LNCaP clone FGC (cell line): ENCODE measurements at regions not wholly inside any gene's neighbourhood (a gene's known extent, or its start where the extent isn't known, plus 50 kb on each side); places are given as distances from the start of the nearest gene placed in this dataset.

Experiments used
- DNase-seq: peaks from one replicate; pipeline ENCODE4 v3.0.0-alpha.2; 2011; ENCODE audit warnings: low read depth
- H3K4me3 ChIP-seq: 2 replicates; pipeline ENCODE4 v1.5.1; 2011; ENCODE audit warnings: mild to moderate bottlenecking, low read depth, low read length, control low read depth
- TF ChIP-seq, protein P1 (sequence below): IDR thresholded peaks from 2 replicates; pipeline ENCODE4 v1.5.1; 2012; ENCODE audit warnings: mild to moderate bottlenecking; ENCODE audit not compliant: control insufficient read depth, insufficient read depth; ENCODE audit errors: extremely low read depth

DNA sequence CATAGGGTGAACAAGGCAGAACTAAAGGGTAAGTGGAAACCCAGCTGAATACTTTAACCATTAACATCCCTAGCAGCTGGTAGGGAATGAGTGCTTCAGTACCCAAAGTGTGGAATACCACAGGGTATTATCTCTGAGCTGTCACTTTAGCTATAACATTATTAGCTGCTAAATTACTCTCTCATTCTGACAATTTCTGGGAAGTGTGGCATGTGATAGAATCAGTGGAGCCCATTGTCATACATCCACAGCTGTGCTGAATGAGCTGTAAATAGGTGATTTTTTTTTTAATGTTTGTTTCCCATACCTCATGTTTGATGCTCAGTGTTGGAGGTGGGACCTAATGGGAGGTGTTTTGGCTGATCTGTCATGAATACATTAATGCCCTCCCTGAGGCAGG is 894.3 kb downstream of the DIPK2A start:
- TF ChIP-seq, protein P1, sequence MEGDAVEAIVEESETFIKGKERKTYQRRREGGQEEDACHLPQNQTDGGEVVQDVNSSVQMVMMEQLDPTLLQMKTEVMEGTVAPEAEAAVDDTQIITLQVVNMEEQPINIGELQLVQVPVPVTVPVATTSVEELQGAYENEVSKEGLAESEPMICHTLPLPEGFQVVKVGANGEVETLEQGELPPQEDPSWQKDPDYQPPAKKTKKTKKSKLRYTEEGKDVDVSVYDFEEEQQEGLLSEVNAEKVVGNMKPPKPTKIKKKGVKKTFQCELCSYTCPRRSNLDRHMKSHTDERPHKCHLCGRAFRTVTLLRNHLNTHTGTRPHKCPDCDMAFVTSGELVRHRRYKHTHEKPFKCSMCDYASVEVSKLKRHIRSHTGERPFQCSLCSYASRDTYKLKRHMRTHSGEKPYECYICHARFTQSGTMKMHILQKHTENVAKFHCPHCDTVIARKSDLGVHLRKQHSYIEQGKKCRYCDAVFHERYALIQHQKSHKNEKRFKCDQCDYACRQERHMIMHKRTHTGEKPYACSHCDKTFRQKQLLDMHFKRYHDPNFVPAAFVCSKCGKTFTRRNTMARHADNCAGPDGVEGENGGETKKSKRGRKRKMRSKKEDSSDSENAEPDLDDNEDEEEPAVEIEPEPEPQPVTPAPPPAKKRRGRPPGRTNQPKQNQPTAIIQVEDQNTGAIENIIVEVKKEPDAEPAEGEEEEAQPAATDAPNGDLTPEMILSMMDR, result no peak
- no peak for DNase-seq
- H3K4me3 ChIP-seq, result no peak overlapping the region

DNA sequence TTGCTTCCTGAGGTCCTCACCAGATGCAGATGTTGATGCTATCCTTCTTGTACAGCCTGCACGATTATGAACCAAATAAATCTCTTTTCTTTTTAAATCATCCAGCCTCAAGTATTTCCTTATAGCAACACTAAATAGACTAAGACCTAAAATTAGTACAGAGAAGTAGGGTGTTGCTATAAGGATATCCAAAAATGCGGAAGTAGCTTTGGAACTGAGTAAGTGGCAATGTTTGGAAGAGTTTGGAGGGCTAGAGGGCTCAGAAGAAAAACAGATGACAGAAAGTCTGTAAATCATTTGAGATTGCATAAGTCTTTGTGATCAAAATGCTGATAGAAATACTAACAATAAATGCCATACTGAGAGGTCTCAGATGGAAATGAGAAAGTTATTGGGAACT is 894.9 kb downstream of the DIPK2A start:
- TF ChIP-seq, protein P1, result no peak
- H3K4me3 ChIP-seq, result no peak overlapping the region
- no peak for DNase-seq

DNA sequence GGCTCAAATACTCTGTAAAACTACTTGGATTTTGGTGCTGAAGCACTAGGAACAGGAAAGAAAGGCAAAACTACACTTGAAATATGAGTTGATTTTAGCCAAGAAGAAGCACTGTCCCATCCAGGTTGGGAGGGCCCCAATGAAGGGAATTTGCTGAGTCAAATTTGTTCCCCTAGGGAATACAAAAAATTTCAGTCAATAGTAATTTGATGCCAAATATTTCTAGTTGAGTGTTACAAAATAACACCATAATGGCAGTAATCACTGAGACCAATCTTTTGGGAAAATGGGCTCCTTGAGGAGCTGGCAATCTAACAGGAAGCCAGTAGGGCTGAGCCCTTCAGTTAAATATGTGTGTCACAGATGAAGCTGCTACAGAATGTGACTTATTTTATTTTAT is 896.9 kb downstream of the DIPK2A start:
- no peak overlapping the region for H3K4me3 ChIP-seq
- DNase-seq, result no peak
- TF ChIP-seq, protein P1, result no peak

DNA sequence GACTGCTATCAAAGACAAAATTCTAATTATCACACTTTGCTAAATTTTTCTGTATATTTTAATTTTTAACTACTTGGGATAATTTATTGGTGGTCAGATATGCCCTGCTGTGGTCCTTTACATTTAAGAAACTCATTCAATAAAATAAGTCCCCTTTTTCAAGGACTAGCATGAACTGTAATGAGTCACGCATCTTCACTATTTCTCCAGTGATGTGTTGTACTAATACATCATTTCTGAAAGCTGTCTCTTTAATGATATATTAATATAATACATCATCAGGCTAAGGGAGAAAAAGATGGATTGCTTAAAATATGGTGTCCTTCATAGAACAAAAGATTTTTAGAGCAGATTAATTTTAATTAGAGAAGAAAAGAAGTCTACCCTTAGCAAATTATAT is 901.4 kb downstream of the DIPK2A start:
- TF ChIP-seq, protein P1, result no peak
- DNase-seq, result no peak
- H3K4me3 ChIP-seq, result no peak overlapping the region

DNA sequence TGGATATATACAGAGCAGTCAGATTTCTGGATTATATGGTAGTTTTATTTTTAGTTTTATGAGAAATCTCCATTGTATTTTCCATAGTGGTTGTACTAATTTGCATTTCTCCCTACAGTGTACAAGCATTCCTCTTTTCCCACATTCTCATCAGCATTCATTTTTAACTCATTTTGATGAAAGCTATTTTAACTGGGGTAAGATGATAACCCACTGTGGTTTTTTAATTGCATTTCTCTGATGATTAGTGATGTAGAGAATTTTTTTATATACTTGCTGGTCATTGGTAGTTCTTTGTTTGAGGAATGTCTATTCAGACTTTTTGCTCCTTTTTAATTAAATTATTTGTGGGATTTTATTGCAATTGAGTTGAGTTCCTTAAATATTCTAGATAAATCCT is 903.6 kb downstream of the DIPK2A start:
- no peak for DNase-seq
- TF ChIP-seq, protein P1, result no peak
- no peak overlapping the region for H3K4me3 ChIP-seq

DNA sequence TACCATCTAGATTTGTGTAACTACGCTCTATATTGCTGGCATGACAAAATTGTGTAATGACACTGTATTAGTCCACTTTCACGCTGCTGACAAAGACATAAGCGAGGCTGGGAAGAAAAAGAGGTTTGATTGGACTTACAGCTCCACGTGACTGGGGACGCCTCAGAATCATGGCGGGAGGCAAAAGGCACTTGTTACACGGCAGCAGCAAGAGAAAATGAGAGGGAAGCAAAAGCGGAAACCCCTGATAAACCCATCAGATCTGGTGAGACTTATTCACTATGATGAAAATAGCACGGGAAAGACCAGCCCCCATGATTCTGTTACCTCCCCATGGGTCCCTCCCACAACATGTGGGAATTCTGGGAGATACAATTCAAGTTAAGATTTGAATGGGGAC is 905.7 kb downstream of the DIPK2A start:
- DNase-seq, result no peak

DNA sequence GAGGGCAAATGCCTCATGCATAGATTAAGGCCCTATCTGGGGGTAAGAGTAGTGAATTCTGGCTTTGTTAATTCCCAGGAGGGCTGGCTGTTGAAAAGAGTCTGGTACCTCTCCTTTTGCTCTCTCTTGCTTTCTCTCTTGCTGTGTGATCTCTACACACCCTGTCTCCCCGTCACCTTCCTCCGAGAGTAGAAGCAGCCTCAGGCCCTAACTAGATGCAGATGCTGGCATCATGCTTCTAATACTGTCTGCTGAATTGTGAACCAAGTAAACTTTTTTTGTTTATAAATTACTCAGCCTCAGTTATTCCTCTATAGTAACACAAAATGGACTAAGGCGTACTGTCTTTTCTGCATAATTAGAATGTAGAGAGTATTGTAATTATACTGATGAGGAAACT is 908.1 kb downstream of the DIPK2A start:
- H3K4me3 ChIP-seq, result no peak overlapping the region
- DNase-seq, result no peak
- TF ChIP-seq, protein P1, result no peak

More for the DNA sequence above, 905.7 kb downstream of the DIPK2A start:
- TF ChIP-seq, protein P1, result no peak
- no peak overlapping the region for H3K4me3 ChIP-seq
